ENCODE measurements at regions not wholly inside any gene's neighbourhood (a gene's known extent, or its start where the extent isn't known, plus 50 kb on each side); places are given as distances from the start of the nearest gene placed in this dataset.

GRCh38 chr7:52691257-52691656 is 344.2 kb upstream of the POM121L12 start:
- no peak overlapping the region for H3K4me3 Mint-ChIP-seq (ENCODE audit: low read depth)
- H3K4me1 Mint-ChIP-seq (ENCODE audit: low read depth): no peaks in the 10 kb centered on the region
- no peaks in the 10 kb centered on the region for H3K36me3 Mint-ChIP-seq (ENCODE audit: insufficient read depth)
- no peaks in the 10 kb centered on the region for H3K27me3 Mint-ChIP-seq
- no peak for DNase-seq (ENCODE audit: low spot score, unreplicated experiment)
- H3K27ac Mint-ChIP-seq: no peak overlapping the region
- no peaks in the 10 kb centered on the region for H3K9me3 Mint-ChIP-seq (ENCODE audit: low read depth)
- no peak for TF ChIP-seq CTCF (IDR thresholded peaks at IDR 0.05; ENCODE audit: unreplicated experiment)

GRCh38 chr7:52689912-52690311 is 345.5 kb upstream of the POM121L12 start:
- Mint-ChIP-seq H3K27ac (no peak overlapping the region), H3K4me1 (ENCODE audit: low read depth) (no peaks in the 10 kb centered on the region), H3K27me3 (no peaks in the 10 kb centered on the region), H3K36me3 (ENCODE audit: insufficient read depth) (no peaks in the 10 kb centered on the region), H3K9me3 (ENCODE audit: low read depth) (no peaks in the 10 kb centered on the region), H3K4me3 (ENCODE audit: low read depth) (no peak overlapping the region)
- no peak for TF ChIP-seq CTCF (IDR thresholded peaks at IDR 0.05; ENCODE audit: unreplicated experiment)
- no peak for DNase-seq (ENCODE audit: low spot score, unreplicated experiment)

GRCh38 chr7:52685333-52685732 is 350.1 kb upstream of the POM121L12 start:
- Mint-ChIP-seq H3K27ac (no peak overlapping the region), H3K36me3 (ENCODE audit: insufficient read depth) (no peaks in the 10 kb centered on the region), H3K27me3 (no peaks in the 10 kb centered on the region), H3K4me1 (ENCODE audit: low read depth) (no peaks in the 10 kb centered on the region), H3K4me3 (ENCODE audit: low read depth) (no peak overlapping the region), H3K9me3 (ENCODE audit: low read depth) (no peaks in the 10 kb centered on the region)
- no peak for TF ChIP-seq CTCF (IDR thresholded peaks at IDR 0.05; ENCODE audit: unreplicated experiment)
- DNase-seq (ENCODE audit: low spot score, unreplicated experiment): no peak

DNA sequence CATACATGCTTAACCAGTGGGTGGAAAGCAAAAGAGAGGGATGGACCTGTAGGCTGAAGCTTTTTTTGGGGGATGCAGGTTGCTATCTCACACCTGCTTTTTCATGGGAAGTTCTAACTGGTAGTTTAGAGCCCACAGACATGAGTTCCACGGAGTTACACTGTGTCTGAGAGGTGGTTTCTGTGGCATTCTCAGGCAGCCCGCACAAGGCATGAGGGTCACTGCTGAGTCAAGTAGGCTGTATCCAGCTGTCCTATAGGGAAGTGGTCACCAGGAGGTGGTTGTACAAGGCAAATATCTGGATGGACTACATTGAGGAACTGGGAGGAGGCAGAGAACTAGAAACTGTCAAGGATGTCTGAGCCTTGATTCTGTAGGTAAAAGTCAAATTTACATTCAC is 351.0 kb upstream of the POM121L12 start:
- H3K27me3 Mint-ChIP-seq: no peaks in the 10 kb centered on the region
- no peak for TF ChIP-seq CTCF (IDR thresholded peaks at IDR 0.05; ENCODE audit: unreplicated experiment)
- no peak overlapping the region for H3K4me3 Mint-ChIP-seq (ENCODE audit: low read depth)
- no peaks in the 10 kb centered on the region for H3K4me1 Mint-ChIP-seq (ENCODE audit: low read depth)
- no peaks in the 10 kb centered on the region for H3K36me3 Mint-ChIP-seq (ENCODE audit: insufficient read depth)
- no peak for DNase-seq (ENCODE audit: low spot score, unreplicated experiment)
- H3K27ac Mint-ChIP-seq: peak overlapping the region; percentile 16
- no peaks in the 10 kb centered on the region for H3K9me3 Mint-ChIP-seq (ENCODE audit: low read depth)

DNA sequence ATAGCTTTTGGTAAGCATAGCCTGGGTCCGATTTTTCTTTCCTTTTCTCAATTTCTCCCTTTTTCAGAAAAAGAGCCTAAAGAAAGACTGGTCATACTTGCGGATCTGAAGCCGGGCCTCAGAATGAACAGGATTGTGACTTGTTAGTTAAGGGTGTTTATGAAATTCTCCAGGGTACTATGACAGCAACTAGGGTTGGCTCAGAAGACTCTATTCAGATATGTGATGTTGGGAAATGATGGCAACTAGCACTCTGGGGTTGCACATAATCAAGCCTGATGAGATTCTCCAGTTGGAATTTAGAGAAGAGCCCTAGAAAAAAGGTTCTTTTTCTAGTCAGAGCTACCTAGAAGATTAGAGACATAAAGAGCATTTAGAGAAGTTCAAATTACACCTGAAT is 352.4 kb upstream of the POM121L12 start:
- no peak overlapping the region for H3K4me3 Mint-ChIP-seq (ENCODE audit: low read depth)
- no peaks in the 10 kb centered on the region for H3K36me3 Mint-ChIP-seq (ENCODE audit: insufficient read depth)
- TF ChIP-seq CTCF (IDR thresholded peaks at IDR 0.05; ENCODE audit: unreplicated experiment): no peak
- no peaks in the 10 kb centered on the region for H3K9me3 Mint-ChIP-seq (ENCODE audit: low read depth)
- no peaks in the 10 kb centered on the region for H3K4me1 Mint-ChIP-seq (ENCODE audit: low read depth)
- DNase-seq (ENCODE audit: low spot score, unreplicated experiment): no peak
- no peak overlapping the region for H3K27ac Mint-ChIP-seq
- no peaks in the 10 kb centered on the region for H3K27me3 Mint-ChIP-seq

Measured in progenitor cell of endocrine pancreas (in vitro differentiated cells).